HEK293 (cell line): ENCODE measurements at regions not wholly inside any gene's neighbourhood (a gene's known extent, or its start where the extent isn't known, plus 50 kb on each side); places are given as distances from the start of the nearest gene placed in this dataset.

ENCODE experiments used
- CTCF ChIA-PET: fragments of 350-600 bp; formaldehyde crosslinking; extraction: SDS; loops from one replicate; lab custom pipeline; 2021; ENCODE audit warnings: antibody characterized with exemption; lab: Yijun Ruan, JAX
- POLR2A ChIA-PET: fragments of 300-600 bp; formaldehyde crosslinking; extraction: SDS; loops from one replicate; lab custom pipeline; 2020; ENCODE audit warnings: antibody characterized with exemption, inconsistent platforms; lab: Yijun Ruan, JAX
- H3K27ac ChIP-seq: fragments of 200-500 bp; sonication (Bioruptor generic); 2 replicates; pipeline ENCODE4 v1.5.1; 2014; ENCODE audit warnings: low read depth, low read length, control low read depth, inconsistent platforms; ENCODE audit errors: extremely low read depth
- H3K36me3 ChIP-seq, 2 experiments: fragments of 200-500 bp in 1 of 2; sonication (Bioruptor generic) in 1 of 2; 1 replicate in 1 of 2; 2 replicates in 1 of 2; pipeline ENCODE4 v1.5.1; 2014 to 2017; ENCODE audit warnings: inconsistent platforms in 2 of 2, low read length in 2 of 2; ENCODE audit not compliant: control insufficient read depth in 2 of 2, insufficient read depth in 1 of 2
- H3K4me1 ChIP-seq: fragments of 200-500 bp; sonication (Bioruptor generic); 2 replicates; pipeline ENCODE4 v1.5.1; 2014; ENCODE audit warnings: mild to moderate bottlenecking, low read length, inconsistent platforms; ENCODE audit not compliant: control insufficient read depth, insufficient read depth
- H3K4me3 ChIP-seq: 2 replicates; pipeline ENCODE4 v1.5.1; 2011; ENCODE audit warnings: low read depth, mild to moderate bottlenecking, control low read depth, low read length, moderate library complexity
- H3K9me3 ChIP-seq: fragments of 200-500 bp; sonication (Bioruptor generic); 2 replicates; pipeline ENCODE4 v1.5.1; 2014; ENCODE audit warnings: low read depth, low read length, inconsistent platforms; ENCODE audit not compliant: control insufficient read depth, insufficient read depth
- AEBP2 ChIP-seq: fragments of 450-650 bp; formaldehyde crosslinking; IDR thresholded peaks from 2 replicates; pipeline ENCODE4 v1.5.1; 2016; ENCODE audit warnings: missing biosample characterization, missing genetic modification characterization, borderline replicate concordance
- CTCF ChIP-seq: fragments of 450-650 bp; formaldehyde crosslinking; IDR thresholded peaks from 2 replicates; pipeline ENCODE4 v1.5.1; 2016; ENCODE audit warnings: missing biosample characterization, missing genetic modification characterization
- KLF9 ChIP-seq: fragments of 450-650 bp; formaldehyde crosslinking; IDR thresholded peaks from 2 replicates; pipeline ENCODE4 v1.5.1; 2016; ENCODE audit warnings: missing biosample characterization, missing genetic modification characterization, low read depth
- PATZ1 ChIP-seq: fragments of 450-650 bp; formaldehyde crosslinking; IDR thresholded peaks from 2 replicates; pipeline ENCODE4 v1.5.1; 2016; ENCODE audit warnings: missing biosample characterization, missing genetic modification characterization
- SP2 ChIP-seq: fragments of 450-650 bp; formaldehyde crosslinking; IDR thresholded peaks from 2 replicates; pipeline ENCODE4 v1.5.1; 2016; ENCODE audit warnings: missing biosample characterization, missing genetic modification characterization
- WT1 ChIP-seq: fragments of 450-650 bp; formaldehyde crosslinking; IDR thresholded peaks from 2 replicates; pipeline ENCODE4 v1.5.1; 2016; ENCODE audit warnings: missing biosample characterization, missing genetic modification characterization
- ZBTB1 ChIP-seq: fragments of 450-650 bp; formaldehyde crosslinking; IDR thresholded peaks from 2 replicates; pipeline ENCODE4 v1.5.1; 2016; ENCODE audit warnings: missing biosample characterization, missing genetic modification characterization
- ZBTB21 ChIP-seq: fragments of 450-650 bp; formaldehyde crosslinking; IDR thresholded peaks from 2 replicates; pipeline ENCODE4 v1.5.1; 2017; ENCODE audit warnings: missing biosample characterization, missing genetic modification characterization
- ZNF10 ChIP-seq: fragments of 450-650 bp; formaldehyde crosslinking; IDR thresholded peaks from 2 replicates; pipeline ENCODE4 v1.5.1; 2017; ENCODE audit warnings: missing biosample characterization, missing genetic modification characterization
- ZNF133 ChIP-seq: fragments of 450-650 bp; formaldehyde crosslinking; IDR thresholded peaks from 2 replicates; pipeline ENCODE4 v1.5.1; 2016; ENCODE audit warnings: missing biosample characterization, missing genetic modification characterization
- ZNF140 ChIP-seq: fragments of 450-650 bp; formaldehyde crosslinking; IDR thresholded peaks from 2 replicates; pipeline ENCODE4 v1.5.1; 2016; ENCODE audit warnings: missing biosample characterization, missing genetic modification characterization
- ZNF521 ChIP-seq: fragments of 450-650 bp; formaldehyde crosslinking; IDR thresholded peaks from 2 replicates; pipeline ENCODE4 v1.5.1; 2017; ENCODE audit warnings: missing biosample characterization, mild to moderate bottlenecking, missing genetic modification characterization
- ZNF624 ChIP-seq: fragments of 450-650 bp; formaldehyde crosslinking; IDR thresholded peaks from 2 replicates; pipeline ENCODE4 v1.5.1; 2017; ENCODE audit warnings: missing biosample characterization, missing genetic modification characterization
- ZNF658 ChIP-seq: fragments of 450-650 bp; formaldehyde crosslinking; IDR thresholded peaks from 2 replicates; pipeline ENCODE4; 2016; ENCODE audit warnings: missing biosample characterization, missing genetic modification characterization
- ZNF692 ChIP-seq: fragments of 450-650 bp; formaldehyde crosslinking; IDR thresholded peaks from 2 replicates; pipeline ENCODE4 v1.5.1; 2016; ENCODE audit warnings: missing biosample characterization, missing genetic modification characterization

GRCh38 chrX:69285401-69285877, 120.2 kb upstream of the PJA1 start (continued):
- no peak for TF ChIP-seq ZNF10
- no peak for TF ChIP-seq ZNF140 (tag by site-specific recombination)

- no peaks in the 10 kb centered on the region for H3K9me3 ChIP-seq
- ChIA-PET CTCF (interaction anchor here (0.6 to 2.3 kb wide), 10 partner anchors 13 to 1096 kb away, joined by 3 to 26 read pairs (median 6); partner anchors contain the start of gene EFNB1), POLR2A (interaction anchor here (2.1 kb wide), 1 partner anchor 456 kb away, joined by 10 read pairs; the partner anchor contains the start of gene EFNB1)
These were observed 119.2 kb upstream of the PJA1 start for GRCh38 chrX:69284491-69284890.

More at GRCh38 chrX:69284491-69284890, 119.2 kb upstream of the PJA1 start:
- Histone ChIP-seq H3K4me3 (no peak overlapping the region), H3K36me3 (no peaks in the 10 kb centered on the region), H3K4me1 (no peaks in the 10 kb centered on the region), H3K27ac (no peak overlapping the region)
- TF ChIP-seq ZNF624 (tag by site-specific recombination) (no peak), CTCF (tag by site-specific recombination) (no peak), SP2 (no peak), WT1 (no peak), PATZ1 (no peak), ZNF692 (tag by site-specific recombination) (no peak), KLF9 (tag by site-specific recombination) (no peak), ZBTB1 (tag by site-specific recombination) (no peak), AEBP2 (no peak), ZNF658 (tag by site-specific recombination) (no peak), ZNF133 (no peak), ZBTB21 (no peak), ZNF521 (tag by site-specific recombination) (no peak)
- TF ChIP-seq, all 188 proteins: peak for 0
